GM18867 (cell line): ENCODE measurements at regions not wholly inside any gene's neighbourhood (a gene's known extent, or its start where the extent isn't known, plus 50 kb on each side); places are given as distances from the start of the nearest gene placed in this dataset.

Source experiments
- ATAC-seq: cut with Tn5 transposase; IDR thresholded peaks from one replicate; pipeline ENCODE4 v1.9.1; 2021; ENCODE audit warnings: mild to moderate bottlenecking, moderate library complexity; ENCODE audit not compliant: unreplicated experiment

DNA sequence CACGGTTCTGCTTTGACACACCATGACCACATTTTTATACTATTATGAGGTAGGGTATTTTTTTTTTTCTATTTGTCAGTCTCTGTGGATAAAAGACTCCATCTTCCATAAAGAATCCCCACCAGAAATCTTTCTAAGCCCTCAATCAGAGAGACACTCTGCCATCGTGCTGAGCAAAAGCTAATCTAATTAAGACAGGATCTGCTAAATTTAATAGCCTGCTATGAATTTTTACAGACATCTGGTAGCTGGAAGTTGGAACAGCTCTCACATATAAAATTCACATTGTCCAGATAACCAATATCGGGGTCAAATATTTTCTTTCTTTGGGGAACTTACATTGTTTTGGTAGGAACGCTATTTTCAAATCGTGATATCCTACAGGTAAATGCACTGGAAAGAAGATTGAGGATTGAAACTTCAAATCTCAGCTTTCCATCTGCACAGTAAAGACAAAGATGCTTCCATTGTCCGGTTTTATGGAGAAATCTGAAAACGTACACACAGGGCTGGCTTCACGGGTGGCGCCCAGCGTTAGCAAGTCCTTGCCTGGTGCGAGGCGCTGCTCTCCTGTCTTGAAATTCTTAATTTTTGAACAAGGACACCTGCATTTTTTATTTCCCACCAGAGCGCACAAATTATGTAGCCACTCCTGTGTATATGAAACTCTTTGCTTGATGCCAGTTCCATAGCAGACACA lies 573.8 kb upstream of the NOX3 start:
- ATAC-seq = no peak

DNA sequence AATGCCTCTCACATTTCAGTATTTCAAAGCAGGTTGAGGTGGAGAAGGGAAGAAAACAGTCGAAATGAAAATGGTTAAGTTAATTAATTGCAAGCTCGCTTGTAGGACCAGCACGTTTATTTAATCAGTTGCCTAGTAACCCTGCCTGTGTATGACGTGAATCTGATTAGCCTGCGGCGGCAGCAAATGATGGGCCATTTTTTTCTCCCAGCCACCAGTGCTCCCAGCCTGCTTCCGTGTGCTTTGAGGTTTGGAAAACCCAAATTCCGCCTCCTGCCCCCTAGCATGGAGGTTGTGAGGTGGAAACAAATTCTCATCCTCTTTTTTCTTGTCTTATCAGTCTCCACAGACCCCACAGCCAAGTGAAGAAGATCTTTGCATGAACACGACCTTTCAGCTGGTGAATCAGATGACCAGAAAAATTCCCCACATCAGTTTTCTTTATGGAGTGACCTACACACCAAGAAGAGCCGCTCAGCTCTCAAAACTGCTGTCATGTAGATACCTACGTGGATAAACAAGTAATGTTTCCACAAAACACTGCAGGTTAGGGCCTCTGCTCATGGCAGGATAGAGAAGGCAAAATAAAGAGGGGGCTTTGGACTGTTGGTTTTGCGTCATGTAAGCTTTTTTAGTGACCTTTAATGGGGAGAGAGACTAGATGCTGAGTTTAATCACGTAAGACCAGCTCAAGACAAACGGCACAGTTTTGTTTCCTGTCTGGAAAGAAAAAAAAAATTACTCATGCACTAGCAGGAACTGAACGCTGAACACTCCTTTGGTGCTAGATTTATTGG lies 572.9 kb upstream of the NOX3 start:
- no peak for ATAC-seq

DNA sequence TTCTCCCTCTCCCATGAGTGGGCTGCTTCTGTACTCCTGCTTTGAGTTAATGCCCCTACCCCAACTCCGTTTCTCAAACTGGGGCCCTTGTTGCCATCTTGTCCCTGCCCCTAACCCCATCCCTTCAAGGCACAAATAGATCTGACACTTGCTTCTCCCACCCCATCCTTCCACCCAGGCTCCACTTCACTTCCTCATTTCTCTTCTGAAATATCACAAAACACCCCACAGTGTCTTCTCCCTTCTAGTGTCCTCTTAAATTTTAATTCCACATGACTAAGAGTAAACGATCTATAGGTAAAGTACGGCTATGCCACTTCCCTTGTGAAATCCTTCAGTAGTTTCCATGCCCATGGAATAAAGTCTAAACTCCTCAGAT lies 571.6 kb upstream of the NOX3 start:
- no peak for ATAC-seq

DNA sequence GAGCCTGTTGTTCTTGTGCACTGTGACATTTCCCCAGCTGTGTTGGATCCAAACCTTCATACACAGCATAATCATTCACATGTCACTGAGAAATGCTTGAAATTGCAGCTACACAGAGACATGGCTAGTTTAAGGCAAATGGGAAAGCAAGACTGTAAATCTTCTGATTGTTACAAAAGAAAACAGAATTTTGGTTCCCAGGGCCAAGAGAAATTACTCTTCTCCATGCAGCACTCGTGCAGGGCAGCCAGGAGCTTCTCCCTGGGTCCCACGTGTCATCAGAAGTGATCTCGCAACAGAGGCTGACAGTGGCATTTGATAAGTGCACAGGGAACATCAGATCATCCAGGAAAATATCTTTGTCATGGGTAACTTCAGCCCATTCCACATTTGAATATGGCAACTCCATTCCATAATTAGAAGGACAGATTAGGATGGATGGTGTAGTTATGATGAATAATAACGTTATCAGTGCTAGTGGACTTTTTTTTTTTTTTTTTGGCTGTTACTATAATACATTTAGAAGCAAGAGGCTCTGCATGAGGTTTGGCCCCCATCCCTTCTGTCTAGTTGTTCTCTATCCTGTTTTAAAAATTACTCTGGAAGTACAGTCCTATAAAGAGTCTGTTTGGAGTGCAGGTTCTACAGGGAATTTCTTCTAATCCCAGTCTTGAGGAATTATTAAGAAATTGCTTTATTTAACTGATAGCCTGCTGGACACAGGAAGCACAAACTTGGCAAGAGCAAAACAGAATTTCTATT lies 571.0 kb upstream of the NOX3 start:
- no peak for ATAC-seq

DNA sequence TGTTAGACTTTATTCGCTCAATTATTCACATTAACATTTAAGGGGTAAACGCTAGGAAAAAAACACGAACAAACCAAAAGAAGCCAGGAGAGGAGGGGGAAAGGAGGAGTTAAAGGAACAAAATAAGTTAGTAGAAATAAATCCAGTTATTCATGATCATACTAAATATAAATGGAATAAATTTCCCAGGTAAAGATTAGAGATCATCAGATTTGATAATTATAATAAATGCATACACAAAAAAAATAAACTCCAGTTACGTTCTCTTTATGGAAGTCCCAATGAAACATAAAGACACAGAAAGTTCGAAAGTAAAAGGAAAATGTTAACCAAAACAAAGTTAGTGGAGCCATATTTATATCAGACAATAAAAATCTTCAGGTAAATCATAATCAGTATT lies 568.7 kb upstream of the NOX3 start:
- ATAC-seq = no peak

DNA sequence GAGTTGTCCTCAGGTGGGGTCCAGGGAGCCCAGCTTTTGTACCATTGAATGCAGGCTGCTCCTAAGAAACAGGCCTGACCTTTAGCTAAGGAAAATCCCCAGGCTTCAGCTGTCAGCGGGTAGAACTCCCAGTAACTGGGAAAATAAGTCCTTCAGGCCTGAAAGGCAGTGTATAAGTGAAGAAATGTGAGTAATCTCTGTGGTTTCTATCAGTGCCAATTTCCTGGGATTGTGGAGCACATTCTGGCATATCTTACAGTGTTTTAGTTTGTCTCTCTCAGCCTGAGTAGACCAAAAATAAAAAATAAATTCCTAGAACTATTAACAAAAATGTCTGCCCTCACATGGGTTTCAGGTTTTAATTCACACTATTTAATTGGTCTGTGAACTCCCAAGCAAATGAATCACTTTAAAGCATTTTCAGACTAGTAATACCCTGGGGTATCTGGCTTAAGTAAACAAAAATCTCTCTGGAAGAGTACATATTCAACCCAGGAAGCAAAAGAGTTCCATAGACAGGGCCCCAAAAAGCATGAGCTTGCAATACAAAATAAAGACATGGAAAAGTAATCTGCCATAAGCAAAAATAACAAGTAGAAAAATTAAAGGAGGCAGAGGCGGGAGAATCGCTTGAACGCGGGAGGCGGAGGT lies 566.2 kb upstream of the NOX3 start:
- no peak for ATAC-seq

DNA sequence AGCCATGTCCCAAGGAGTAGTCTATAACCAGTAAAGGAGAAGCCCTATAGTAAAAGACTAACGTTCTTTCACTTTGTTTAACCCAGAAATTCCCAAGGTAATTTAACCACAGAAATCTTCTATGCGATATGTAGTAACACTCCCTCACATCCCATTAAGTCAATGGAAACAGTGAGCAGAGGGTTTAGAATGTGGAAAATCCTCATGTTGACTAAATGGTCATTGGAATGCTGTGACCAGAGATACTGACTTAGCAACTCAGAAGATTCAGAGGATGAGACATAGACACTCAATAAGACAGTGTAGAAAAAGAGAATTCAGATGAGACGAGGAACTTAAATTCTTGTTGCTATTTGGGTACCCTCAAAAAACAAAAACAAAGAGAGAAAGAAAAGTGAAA lies 562.2 kb upstream of the NOX3 start:
- no peak for ATAC-seq

DNA sequence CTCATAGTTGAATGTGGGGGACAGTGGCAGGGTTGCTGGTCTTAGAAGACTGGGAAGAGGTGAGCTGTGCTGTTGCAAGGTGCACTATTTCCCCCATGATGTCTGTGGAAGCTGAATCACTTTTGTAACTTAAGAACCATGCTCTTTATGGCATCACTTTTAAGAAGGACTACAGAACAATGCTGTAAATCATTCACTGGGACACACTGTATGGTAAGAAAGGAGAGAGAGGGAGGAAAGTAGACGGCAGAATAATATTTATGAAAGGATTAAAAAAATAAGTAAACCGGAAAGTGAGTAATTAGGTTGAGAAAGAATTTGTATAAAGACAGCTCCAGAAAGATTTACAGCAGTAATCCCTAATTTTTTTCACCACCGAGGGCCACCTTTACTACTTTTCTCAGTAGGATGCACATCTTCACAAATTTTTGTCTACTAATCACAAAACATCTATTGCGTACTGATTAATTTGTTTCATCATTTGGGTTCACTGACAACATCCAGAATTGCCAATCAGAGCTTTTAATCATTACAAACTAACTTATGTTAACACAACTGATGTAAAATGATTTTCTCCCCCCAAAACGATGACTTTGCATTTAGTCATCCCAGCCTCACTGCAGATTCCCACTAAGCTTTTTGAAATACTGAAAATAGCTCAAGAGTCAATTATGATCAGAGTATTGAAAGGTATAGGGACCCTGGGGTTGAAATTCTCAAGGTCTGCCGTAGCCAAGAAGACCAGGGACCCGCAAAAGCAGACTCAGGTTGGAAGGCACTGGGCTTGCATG lies 560.7 kb upstream of the NOX3 start:
- ATAC-seq = no peak

DNA sequence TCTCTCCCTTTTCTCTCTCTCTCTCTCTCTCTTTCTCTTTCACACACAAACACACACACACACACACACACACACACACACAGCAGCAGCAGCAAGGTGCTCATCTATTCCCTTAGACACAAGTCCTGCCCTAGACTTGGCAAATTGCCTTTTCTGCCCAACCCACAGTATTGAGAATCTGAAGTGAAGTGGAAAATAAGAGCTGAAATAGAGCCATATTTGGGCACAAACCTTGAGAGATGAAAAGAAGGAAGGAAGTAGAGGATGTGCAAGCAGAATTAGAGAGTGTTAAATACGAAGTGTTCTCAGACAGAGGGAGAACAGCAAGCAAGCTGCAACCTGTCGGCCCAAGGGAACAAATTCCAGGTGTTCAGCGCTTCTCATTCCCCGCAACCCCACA lies 557.5 kb upstream of the NOX3 start:
- ATAC-seq = no peak

DNA sequence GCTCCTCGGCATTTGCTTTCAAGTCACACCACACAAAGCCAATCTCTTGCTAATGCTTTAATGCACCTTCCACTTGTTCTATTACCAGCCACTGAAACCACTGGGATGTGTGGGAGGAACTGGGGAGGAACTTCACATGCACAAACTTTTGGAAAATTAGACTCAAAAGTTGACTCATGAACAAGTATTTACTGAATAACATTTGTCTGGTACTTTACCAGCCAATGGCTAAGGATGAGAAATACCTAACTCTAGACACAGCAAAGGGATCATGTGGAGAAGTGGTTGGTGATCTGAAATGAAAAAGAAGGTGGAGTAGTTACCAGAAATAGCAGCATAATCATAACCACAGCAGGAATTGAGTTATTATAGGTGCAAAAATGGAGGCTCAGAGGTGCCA lies 554.0 kb upstream of the NOX3 start:
- ATAC-seq = no peak

DNA sequence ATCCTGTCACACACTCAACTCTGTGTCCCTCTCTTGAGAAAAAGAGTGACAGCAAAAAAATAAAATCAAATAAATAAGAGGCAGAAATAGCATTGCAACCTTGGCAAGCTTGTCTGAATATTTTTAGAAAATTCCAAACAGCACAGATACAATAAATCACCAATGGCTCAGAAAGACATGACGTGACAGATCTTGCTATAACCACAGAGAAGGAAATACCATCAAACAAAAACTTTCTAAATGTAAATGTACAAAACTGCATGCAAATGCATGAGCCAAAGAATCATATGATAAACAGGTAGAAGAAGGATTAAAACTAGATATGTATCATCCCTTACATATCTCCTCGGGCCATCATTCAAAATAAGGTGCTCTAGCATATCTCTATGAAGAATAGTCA lies 549.2 kb upstream of the NOX3 start:
- ATAC-seq = no peak

DNA sequence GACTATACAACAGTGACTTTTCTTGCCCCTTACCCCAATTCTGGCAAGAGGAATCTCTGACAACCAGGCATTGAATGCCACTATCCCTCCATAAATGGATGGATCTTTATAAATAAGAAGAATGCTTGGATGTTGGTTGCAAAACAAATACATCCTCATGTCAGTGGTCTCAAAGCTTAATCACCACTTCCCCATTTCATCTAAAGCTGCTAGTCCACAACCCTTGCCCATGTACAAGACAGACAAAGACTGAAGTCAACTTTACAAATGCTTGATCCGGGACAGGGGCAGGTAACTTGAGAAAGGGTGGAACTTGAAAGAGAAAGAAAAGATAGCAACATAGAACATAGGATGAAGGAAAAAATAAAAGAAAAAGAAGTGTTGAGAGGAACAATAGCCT lies 540.5 kb upstream of the NOX3 start:
- no peak for ATAC-seq

DNA sequence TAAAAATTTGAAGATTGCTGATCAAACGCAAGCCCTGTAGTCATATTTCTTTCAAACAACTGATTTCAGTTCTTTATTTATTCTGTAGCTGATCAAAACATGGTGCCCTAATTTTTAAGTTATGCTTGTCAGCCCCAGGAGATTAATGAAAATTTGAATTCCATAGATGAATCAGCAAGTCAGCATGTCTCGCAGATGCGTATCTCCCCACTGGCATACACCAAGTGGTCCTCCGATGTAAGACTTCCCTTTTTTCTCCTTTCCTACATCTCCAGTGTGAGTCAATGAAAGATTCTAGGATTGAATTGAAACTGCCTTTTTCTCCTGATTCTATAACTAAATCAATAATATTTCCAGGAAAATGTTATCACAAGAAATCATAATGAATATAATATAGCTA lies 539.6 kb upstream of the NOX3 start:
- no peak for ATAC-seq

DNA sequence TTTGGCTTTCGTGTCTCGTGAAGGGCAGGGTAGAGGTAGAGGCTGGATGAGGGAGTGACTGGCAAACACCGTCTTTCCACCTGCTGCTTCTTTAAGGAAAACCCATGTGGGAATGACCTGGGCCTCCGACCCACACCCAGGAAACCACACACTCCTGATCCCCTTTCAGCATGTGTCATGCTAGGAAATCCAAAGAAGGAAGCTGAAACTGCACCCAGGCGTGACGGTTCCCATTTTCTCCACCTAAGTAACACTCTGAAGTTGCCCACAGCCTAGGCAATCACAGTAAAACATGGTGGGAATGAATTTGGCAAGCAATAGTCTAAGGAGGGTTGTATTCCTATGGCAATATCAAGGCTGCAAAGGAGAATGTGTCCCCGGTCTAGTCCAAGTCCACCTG lies 538.4 kb upstream of the NOX3 start:
- ATAC-seq = no peak

DNA sequence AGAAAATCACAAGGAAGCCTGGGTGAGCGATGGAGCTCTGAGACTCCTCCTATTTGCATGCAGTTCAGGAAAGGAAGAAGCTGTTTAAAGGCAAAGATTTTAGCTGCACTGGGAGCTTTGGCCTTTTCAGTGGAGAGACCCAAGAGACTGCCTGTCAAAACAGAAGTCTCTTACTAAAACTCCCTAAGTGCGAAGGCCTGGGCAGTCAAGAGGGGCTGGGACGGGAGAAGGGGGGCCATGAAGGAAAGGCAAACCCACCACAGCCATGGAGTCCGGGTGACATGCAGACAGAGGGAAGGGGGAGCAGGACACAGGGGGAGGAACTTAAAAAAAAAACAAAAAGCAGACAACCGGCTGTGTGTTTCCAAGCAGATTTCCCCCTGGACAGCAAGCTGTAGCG lies 537.6 kb upstream of the NOX3 start:
- ATAC-seq = no peak

DNA sequence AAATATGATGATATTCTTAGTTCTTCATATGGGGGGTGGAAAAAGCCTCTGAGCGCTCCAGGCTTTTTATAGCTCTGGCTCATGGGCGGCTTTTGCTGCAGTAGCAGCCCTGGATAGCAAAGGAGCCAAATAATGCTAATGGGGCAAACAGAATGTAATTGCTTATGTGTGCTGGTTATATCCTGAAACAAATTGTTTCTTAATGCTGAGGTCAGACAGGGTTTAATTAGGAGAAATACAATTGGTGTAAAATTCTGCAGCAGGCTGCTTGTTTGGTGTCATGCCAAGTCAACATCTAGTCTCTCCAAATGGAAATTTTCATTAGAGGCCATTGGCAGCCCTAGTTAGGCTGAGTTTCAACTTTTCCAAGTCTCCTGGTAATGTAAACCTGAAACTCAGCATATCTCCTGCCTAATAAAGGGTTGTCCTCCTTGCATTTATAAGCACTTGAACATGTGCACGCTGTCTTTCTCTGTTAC lies 530.1 kb upstream of the NOX3 start:
- ATAC-seq = no peak

DNA sequence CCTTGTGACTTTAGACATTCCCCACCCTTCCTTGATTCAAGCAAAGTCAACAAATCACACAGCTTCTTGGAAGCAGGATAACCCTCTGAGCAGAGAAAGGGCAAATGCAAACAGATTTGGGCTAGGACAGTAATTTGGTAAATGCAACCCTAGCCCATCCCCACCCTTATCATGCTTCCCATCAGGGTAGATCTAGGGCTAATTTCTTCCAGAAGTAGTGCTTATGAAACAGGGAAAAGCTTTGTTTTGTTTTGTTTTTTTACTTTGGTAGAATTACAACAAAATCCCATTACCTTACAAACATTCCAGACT lies 525.1 kb upstream of the NOX3 start:
- ATAC-seq = no peak

DNA sequence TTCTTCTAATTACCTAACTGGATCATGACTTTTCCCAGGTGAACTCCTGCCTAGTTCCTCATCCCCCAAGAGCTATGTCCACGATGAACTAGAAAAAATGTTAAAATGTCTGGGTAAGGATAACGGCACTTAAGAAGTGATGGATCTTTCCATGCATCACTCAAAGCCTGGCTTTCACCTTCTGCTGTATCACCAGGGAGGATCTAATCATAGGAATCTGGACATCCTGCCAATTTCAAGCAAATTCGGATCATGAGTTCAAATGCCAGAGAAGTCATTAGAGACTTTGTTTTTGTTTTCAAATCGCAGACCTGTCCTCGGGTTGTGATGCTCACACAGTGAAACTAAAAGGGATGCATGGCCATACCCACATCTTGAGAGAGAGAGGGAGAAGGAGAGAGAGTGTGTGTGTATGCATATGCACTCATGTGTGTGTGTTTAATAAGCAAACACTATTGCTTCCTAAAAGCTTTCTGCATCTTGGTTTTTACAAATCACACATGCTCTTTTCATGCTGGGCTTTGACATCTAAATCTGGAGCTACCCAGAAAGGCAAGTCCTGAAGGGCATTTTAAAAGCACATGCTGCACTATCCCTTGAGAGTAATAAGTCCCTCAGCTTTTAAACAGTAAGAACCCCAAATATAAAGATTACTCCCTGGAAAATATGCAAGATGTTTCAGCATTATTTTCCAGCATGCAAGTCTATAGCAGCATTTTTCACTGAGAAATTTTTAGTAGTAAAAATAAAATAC lies 524.6 kb upstream of the NOX3 start:
- ATAC-seq = no peak

DNA sequence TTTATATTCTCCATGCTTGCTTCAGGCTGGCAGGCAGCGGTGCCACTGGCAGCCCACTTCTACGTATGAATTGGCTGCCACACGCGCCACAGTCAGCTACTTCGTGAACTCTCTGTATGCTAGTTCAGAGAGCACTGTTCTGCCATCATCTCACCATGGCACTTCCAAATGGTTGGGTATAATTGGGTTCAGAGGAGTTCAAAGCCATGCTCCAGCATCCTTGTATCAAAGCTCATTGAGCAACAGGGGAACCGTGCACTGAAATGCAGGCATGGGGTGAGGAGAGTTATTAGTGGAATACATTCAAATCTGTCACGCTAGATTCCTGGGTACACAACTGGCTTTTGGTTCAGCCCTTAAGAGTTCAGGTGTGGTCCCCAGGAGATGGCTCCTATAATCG lies 519.9 kb upstream of the NOX3 start:
- ATAC-seq = no peak

DNA sequence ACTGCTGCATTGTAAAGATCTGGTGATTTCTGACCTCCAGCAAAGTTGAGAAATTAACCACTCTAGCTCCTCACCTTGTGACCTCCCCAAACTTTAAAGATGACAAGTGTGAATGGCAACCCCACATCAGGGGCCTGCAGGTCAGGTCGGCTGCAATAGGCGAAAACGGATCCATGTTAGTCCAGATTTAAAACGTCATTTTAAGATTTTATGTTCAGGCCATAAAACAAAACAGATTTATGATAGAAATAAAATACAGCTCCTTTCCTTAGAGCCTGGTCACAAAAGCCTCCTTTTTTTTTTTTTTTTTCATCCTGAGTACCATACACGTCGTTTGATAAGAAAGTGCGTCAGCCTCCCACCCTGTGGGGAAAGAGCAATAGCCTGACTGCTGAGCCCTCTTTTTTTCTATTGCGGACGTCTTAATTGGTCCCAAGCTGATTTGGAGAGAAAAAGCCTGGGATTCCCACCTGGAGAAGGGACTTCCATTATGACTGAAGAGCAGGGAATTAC lies 519.2 kb upstream of the NOX3 start:
- no peak for ATAC-seq
